ENCODE measurements at regions not wholly inside any gene's neighbourhood (a gene's known extent, or its start where the extent isn't known, plus 50 kb on each side); places are given as distances from the start of the nearest gene placed in this dataset.
"Not testable (repeated sequence)": the region's sequence is repeated elsewhere in the genome, so short reads cannot be mapped to it uniquely, and the experiment has no call there.

GRCh38 chr11:4277225-4277624 lies 91.0 kb downstream of the OR52B4 start:
- TF ChIP-seq PATZ1, ZNF169, ZNF121 (tag by site-specific recombination; IDR thresholded peaks at IDR 0.05): not testable (repeated sequence)
